CD4-positive, alpha-beta T cell treated with Interleukin-17A for 1 hour (primary cell): ENCODE measurements at regions not wholly inside any gene's neighbourhood (a gene's known extent, or its start where the extent isn't known, plus 50 kb on each side); places are given as distances from the start of the nearest gene placed in this dataset.
"Not testable (repeated sequence)": the region's sequence is repeated elsewhere in the genome, so short reads cannot be mapped to it uniquely, and the experiment has no call there.

Experiments used
- DNase-seq: peaks from one replicate; pipeline ENCODE4 v3.0.0-alpha.2; 2020

DNA sequence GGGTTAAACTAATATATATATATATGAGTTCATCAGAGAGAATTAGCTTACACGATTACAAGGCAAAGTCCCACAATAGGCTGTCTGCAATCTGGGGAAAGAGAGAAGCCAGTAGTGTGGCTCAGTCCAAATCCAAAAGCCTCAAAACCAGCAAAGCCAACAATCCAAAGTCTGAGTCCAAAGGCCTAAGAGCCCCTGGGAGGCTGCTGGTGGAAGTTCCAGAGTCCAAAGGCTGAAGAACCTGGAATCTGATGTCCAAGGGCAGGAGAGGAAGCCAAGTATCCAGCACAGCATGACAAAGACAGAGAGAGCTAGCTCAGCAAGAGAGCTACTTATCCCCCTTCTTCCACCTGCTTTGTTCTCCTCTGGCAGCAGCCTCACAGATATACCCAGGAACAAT lies 274.7 kb upstream of the ID4 start:
- no peak for DNase-seq

GRCh38 chr6:19569563-19569962 lies 267.6 kb upstream of the ID4 start:
- no peak for DNase-seq

- DNase-seq: no peak
Observed at GRCh38 chr6:19571176-19571575, 266.0 kb upstream of the ID4 start.

GRCh38 chr6:19578481-19578880 lies 258.7 kb upstream of the ID4 start:
- no peak for DNase-seq

DNA sequence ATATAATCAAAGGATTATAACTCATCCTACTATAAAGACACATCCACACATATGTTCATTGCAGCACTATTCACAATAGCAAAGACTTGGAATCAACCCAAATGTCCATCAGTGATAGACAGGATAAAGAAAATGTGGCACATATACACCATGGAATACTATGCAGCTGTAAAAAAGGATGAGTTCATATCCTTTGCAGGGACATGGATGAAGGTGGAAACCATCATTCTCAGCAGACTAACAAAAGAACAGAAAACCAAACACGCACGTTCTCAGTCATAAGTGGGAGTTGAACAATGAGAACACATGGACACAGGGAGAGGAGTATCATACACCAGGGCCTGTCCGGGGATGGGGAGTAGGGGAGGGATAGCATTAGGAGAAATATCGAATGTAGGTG lies 253.0 kb upstream of the ID4 start:
- not testable (repeated sequence) for DNase-seq

DNA sequence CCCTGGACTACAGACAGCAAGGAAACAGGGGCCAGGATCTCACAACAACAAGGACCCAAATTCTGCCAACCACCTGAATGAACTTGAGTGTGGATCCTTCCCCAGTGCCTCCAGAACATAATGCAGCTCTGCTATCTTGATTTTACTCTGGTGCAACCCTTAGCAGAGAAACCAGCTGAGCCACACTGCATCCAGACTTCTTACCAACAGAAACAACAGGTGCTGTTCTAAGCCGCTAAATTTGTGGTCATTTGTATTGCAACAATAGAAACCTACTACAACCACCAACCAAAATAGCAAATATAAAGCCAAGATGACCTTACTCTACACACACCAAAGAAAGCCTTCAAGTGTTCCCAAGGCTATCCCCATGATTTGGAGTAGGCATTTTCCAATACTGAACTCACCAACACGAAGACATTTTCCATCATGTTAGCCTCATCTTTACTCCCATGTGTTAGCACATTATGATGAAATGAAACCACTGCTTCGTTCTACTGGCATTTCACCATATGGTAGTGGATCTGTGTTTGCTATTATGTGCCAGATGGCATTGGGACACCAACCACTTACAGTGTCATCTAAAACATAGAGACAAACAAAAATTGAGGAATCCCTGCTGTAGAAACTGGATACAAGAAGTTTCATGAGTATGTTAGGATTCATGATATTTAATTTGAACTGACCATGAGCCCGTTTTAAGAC lies 249.8 kb upstream of the ID4 start:
- DNase-seq: no peak

DNA sequence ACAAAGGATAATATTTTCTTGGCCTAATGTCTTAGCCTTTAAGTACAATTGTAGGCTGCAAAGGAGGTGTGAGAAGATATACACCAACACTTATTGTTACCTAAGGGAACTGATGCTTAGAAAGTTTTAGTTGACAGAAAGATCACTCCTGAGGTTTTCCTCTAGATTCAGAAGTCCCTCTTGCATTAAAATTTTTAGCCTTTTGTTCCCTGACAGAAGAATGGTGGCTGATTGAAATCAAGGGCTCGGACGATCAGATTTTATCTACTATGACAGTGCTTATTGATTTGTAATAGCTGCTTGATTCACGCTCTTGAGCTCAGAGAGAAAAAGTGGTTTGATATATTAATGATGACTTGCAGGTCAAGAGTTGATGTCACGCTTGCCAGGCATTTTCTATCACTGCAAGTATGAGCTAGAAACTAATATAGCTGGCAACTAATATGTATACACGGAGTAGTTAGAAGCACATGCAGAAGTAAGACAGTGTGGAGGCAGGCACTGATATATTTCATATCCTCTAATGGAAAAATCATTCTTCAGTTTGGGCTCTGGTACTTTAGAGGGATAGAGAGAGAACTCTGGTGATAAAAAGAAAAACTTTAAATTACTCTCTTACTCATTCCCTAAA lies 246.6 kb upstream of the ID4 start:
- no peak for DNase-seq

DNA sequence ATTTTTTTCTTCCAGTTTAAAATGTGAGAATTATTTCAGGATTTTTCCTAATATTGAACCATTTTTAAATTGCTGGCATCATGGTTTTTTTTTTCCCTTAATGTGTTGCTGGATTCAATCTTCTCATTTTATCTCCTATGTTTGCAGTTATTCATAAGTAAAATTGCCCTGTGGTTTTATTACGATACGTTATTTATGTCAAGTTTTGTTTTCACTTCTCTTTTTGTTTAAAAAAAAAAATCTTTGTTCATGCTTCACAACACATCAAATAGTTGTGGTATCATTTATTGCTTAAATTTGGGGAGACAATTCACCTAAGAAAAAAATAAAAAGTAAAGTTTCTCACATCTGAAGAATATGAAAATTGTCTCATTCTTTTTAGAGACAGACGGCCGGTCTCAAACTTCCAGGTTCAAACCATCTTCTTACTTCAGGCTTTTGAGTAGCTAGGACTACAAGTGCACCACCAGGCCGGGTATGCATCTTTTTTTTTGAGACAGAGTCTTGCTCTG lies 239.3 kb upstream of the ID4 start:
- DNase-seq: no peak

DNA sequence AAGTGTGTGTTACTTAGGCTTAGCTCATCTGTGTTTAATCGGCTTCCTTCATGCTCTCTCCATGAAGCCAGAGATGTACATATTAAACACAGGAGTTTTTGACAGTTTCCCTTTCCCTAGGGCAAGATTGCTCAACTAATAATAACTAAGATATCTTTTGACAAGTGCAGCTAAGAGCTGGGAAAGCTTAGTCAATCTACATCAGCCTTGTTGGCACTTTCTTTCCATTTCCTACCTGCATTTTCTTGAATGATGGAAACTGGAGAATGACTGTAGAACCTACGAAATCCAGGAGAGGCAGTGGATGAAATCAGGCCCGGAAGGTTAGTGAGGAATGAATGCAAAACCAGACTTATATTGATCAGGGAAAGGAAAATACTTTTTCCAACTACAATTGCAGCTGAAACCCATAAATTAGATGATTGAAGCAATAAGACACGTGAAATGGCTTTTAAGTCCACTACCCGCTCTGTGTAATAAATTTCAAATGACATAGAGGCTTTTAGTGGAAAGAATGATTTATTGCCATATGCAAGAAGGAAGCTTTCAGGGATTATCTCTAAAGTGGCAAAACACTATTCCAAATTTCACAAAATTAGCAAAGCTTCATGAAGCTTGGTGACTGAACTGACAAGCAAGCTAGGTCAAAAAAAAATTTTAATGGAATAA lies 237.2 kb upstream of the ID4 start:
- no peak for DNase-seq

GRCh38 chr6:19602434-19603013 lies 234.6 kb upstream of the ID4 start:
- no peak for DNase-seq

GRCh38 chr6:19603721-19604120 lies 233.4 kb upstream of the ID4 start:
- DNase-seq: no peak

DNA sequence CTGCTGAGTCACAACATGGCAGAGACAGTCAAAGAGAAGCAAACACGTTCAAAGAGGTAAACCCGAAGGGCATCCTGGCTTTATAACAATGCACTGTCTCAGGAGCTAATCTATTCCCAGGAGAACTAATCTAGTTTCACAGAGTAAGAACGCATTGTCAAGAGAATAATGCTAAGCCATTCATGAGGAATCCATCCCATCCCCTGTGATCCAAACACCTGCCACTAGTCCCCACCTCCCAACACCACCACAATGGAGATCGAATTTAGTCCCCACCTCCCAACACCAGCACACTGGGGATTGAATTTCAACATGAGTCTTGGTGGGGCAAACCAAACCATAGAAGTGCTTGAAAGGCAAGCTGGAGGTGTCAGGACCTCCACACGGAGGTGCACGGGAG lies 231.5 kb upstream of the ID4 start:
- DNase-seq: no peak

DNA sequence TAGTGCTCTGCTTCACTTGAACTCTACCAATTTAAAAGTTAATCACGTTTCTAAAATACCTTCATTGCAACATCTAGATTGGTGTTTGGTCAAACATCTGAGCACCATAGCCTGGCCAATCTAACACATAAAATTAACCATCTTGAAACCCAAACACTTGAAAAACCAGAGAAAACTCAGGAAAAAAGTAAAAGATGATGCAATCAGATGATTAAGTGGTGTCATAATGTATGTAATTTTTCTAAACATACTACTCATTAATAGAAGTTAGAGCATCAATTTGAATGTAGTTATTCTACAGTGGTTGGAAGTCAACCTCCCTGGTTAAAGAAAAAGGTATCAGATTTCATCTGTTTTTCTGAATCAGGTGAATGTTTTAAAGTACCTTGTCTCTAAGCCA lies 228.6 kb upstream of the ID4 start:
- DNase-seq: no peak

DNA sequence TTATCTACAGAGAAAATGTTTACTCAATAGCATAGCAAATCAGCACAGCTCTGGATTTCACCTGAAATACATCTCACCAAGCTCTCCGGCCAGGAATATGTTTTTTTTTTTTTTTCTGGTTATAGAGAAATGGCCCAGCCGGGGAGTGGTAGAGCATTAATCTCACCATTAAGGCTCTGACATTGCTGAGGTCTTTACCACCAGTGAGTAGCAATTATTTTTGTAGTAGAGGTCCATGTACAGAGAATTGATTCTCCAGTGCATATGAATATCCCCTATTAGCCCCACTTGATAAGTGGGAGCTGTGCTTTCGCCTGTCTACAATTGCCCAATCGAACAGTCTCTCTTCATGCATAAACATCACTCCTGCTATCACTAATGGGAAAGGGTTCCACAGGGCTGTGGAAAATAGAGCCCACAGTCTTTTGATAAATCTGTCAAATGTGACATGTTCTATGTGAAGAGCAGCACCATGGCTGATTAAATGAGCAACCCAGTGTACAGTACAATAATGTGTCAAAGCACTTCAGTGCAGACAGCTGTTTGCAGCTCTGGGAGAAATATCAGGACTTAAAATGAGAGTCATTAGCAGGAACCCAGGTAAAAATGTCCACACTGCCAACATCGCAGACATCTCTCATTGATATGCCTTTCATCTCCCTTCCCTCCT lies 227.1 kb upstream of the ID4 start:
- no peak for DNase-seq

- DNase-seq: not testable (repeated sequence)
Observed at GRCh38 chr6:19612672-19613466, 224.3 kb upstream of the ID4 start.

- DNase-seq: no peak
Observed at GRCh38 chr6:19613678-19614077, 223.5 kb upstream of the ID4 start.

GRCh38 chr6:19616022-19616421 lies 221.1 kb upstream of the ID4 start:
- no peak for DNase-seq

DNA sequence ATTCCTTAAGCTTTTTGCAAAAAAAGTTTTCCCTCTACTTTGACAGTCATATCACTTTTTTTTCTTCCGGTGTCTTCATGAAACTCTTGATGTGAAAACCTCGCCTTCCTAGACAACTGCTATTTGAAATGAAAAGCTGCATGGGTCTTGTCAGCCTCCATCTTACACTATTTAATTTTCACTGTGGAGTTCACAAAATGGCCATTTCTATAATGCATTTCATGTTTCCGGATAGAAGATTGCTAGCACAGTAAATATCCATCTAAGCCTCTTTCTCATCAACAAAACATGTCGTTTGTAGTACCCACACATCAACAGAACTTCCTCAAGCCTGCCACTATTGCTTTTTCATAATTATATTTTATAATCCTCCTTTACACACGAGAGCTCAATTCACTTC lies 204.9 kb upstream of the ID4 start:
- DNase-seq: no peak

GRCh38 chr6:19632786-19633185 lies 204.4 kb upstream of the ID4 start:
- DNase-seq: no peak

GRCh38 chr6:19635728-19636127 lies 201.4 kb upstream of the ID4 start:
- no peak for DNase-seq

DNA sequence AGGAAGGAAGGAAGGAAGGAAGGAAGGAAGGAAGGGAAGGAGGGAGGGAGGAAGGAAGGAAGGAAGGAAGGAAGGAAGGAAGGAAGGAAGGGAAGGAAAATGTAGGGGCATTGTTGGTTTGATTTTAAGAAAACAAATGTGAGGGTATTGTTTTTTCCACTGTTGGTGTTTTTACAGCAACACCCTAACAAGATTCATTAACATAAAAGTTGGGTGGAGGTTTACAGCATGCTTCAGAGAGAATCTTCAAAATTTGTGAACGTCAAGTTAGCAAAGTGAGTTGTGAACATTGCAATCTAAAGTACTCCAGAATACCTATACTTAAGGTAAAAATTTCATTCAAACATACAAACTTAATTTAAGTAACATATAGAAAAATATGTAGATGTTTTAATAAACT lies 200.2 kb upstream of the ID4 start:
- no peak for DNase-seq

DNA sequence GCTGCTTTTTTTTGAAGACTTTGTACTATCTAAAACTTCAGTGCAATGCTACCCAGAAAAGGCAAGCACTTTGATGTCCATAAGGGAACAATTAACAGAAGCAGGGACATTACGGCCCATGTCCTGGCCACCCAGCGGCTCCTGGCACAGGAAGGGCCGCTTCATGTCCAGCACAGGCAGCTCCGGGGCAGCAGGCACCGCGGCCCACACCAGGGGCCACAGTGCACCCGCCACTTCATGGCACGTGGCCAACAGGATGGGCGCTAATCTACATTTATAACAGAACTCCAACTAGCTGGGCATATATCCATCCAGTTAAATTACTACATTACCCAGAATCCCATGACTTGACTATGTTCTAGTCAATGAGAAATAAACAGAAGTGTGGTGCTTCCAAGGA lies 198.2 kb upstream of the ID4 start:
- no peak for DNase-seq
